GM03348 (cell line): ENCODE measurements at regions not wholly inside any gene's neighbourhood (a gene's known extent, or its start where the extent isn't known, plus 50 kb on each side); places are given as distances from the start of the nearest gene placed in this dataset.
"Not testable (repeated sequence)": the region's sequence is repeated elsewhere in the genome, so short reads cannot be mapped to it uniquely, and the experiment has no call there.

Source experiments
- DNase-seq: peaks from one replicate; pipeline ENCODE4 v3.0.0; 2012; ENCODE audit warnings: low spot score

DNA sequence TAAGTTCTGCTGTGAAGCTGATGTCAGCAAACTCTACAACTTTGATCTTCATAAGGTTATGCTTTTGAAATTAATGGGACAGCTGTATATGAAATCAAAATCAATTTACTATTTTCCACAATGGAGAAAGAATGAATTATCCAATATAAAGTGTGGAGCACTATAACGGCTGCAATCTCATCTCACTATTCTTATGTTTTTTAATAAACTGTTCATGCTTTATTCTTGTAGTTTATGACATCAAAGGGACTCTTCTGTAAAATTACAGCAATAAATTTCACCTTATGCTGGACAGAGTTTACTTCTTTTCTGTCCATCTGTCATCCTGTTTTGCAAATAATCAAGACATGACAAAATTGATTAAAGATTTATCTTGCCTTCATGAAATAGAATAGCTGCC lies 192.5 kb downstream of the TECRL start:
- no peak for DNase-seq

DNA sequence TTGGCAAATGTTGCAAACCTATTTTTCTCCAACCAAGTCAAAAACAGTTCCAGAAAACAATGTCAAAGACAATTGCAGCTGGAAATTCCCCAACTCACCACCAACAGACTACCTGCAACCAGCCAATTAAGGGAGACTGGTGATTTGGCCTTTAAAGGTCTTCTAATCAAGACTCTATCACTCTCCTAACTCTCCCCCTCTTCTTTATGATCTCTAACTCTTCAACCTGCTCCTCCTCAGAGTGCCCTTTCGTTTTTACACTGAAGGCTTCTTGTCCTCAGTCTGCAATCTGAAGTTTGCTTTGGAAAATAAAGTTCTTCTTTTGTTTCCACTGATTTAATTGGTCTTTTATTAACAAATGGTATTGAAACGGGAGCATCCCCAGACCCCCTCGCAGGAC lies 203.9 kb downstream of the TECRL start:
- DNase-seq, result no peak

DNA sequence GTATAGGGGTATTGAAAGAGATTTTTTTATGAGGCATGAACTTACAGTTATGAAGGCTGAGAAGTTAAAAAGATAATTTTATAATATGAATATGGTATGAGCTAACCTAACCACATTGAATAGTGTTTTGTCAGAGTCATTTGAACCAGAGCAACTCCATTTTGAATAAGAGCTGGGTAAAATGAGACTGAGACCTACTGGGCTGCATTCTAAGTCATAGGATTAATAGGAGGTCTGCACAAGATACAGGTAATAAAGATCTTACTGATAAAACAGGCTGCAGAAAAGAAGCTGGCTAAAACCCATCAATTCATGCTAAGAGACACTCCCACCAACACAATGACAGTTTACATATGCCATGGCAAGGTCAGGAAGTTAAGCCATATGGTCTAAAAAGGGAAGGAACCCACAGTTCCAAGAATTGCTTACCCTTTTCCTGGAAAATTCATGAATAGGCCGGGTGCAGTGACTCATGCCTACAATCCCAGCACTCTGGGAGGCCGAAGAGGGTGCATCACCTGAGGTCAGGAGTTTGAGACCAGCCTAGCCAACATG lies 209.2 kb downstream of the TECRL start:
- DNase-seq, result no peak

DNA sequence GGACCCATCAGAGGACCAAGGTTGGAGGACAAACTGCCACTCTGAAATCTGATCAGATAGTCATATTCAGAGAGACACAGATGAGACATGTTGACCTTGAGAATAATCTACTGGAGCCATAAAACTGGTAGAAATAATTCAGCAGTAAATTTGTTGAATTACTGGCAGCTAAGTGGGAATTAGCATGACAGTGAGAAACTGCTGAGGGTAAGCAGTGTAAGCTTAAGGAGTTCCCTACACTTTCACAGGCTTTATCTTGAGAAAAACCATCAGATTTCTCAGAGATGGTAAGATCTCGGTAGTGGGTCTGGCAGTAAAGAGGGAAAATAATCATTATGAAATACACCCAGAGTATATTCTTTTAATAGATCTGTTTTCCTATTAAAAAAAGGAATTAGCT lies 213.7 kb downstream of the TECRL start:
- DNase-seq, result no peak

DNA sequence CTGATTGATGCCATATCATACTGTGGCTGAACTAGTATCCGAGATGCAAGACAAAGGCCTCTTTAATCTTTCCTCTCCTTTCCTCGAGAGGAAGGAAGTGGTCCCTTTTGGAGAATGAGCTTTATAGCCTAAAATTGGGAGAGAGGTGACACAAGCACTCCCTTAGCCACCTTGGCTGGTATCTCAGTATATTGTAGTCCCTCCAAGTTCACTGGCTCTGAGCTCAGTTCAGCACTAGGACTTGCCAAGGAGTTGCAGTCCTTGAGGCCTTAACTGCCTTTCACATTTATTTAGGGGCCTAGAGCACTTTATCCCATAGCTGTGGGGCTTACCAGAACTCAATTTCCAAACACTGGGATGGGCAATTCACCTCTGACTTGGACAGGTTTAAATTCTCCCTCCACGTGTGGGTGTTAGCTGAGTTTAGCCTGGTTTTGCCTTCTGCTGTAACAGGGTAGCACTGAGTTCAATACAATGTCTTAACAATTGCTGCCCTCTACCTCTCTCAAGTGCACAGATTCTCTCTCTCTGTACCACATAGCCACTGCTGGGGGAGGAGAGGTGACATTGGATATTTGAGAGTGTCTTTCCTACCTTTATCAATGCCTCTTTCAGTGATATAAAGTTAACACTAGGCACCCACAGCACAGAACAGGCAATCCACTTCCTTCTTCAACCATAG lies 216.4 kb downstream of the TECRL start:
- no peak for DNase-seq

DNA sequence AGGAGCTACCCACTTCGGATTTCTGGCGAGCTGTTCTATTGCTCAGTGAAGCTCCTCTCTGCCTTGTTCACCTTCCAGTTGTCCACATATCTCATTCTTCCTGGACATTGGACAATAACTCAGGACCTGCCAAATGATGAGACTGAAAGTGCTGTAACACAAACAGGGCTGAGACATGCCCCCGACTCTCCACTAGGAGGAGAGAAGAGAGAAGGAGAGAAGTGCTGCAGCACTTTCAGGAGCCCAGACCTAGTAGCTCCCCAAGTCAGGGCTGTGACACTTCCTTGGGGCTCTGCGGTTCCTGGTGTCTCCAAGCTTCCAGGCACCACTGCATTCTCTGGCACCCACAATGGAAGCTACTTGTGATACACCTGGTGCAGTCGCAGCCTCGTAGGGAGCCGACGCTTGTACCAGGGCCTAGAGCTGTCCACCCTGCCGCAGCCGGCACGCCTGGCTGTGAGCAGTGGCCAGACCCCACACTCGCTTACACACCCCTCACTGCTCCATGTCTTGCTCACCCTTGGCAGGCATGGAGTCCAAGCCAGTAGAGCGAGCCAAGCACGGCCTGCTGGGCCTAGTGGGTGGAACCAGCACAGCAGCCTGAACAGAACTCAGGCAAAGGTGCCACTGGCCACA lies 234.9 kb downstream of the TECRL start:
- no peak for DNase-seq

DNA sequence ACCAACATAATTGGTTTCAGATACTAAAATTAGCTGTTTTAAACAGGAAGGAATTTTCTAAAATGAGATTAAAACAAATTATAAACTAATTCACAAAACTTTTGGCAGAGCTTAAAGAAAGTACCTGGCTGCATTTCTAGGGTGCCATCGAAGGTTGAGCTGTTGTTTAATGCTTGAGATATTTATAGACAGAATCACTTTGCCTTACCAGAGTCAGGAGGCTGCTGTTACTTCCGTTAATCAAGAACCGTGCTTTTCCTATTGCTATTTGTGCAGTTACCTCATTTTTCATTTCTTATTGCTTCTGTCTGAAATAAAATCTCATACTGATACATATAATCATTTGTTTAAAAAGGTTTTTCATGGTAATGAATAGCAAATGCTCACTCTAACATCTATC lies 242.9 kb downstream of the TECRL start:
- no peak for DNase-seq

GRCh38 chr4:64158648-64159326 lies 250.5 kb downstream of the TECRL start:
- DNase-seq, result peak; percentile 67

DNA sequence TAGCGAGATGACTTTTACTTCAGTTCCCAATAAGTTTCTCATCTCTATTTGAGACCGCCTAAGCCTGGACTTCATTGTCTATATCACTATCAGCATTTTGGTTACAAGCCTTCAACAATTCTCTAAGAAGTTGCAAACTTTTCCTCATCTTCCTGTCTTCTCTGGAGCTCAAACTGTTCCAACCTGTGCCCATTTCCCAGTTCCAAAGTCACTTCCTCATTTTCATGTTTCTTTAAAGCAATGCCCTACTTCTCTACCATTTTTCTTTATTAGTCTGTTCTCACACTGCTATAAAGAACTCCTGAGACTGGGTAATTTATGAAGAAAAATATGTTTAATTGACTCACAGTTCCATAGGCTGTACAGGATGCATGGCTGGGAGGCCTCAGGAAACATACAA lies 251.9 kb downstream of the TECRL start:
- no peak for DNase-seq

GRCh38 chr4:64156253-64156652 lies 253.0 kb downstream of the TECRL start:
- no peak for DNase-seq

GRCh38 chr4:64146030-64146429 lies 263.2 kb downstream of the TECRL start:
- DNase-seq, result no peak

DNA sequence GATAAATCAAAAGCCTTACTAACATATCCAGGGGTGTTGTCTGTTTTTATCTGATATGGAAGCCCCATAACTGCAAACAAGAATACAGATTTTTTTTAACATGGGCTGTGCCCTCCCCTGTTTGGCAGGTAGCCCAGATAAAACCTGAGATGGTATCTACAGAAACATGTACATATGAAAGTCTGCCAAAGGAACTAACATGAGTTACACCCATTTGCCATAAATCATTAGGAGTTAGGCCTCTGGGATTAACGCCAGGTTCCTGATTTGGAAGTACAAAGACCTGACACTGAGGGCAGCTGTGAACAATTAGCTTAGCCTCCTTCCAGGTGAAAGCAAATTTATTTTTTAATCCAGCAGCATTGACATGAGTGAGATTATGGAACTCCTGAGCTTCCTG lies 264.3 kb downstream of the TECRL start:
- no peak for DNase-seq

GRCh38 chr4:64130907-64131306 lies 278.3 kb downstream of the TECRL start:
- no peak for DNase-seq

DNA sequence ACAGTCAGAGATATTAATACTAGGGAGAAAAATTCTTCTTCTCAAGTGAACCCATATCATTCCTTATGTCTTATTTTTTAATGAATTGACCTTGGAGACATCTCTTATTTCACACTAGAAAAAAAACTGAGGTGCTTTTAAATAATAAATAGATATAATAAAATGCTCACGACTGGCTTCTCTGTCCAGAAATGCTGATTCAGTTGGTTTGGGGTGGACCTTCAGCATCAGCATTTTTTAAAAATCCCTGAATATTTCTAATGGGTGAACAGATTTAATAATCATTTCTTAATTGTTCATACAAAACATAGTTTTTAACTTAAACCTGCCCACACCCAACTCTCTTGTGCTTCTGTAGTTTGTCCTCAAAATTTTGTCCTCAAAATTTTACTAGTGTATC lies 283.9 kb downstream of the TECRL start:
- no peak for DNase-seq

DNA sequence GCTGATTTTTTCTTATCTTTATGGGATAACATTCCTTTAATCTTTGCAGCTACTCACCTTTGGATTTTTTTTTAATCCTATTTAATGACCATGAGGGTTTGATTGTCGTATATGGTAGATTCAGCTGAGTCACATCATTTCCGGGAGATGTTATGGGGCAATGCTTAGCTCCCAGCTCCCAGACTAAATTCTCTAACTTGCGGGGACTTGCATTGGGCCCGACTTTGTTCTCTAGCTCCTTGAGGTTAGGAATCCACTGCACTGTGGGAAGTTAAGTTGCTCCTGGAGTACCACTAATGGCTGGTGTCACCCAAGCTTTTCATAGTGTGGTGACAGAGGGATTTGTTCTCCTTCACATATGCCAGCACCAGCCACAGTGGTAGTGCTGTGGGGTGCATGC lies 287.4 kb downstream of the TECRL start:
- DNase-seq, result no peak

DNA sequence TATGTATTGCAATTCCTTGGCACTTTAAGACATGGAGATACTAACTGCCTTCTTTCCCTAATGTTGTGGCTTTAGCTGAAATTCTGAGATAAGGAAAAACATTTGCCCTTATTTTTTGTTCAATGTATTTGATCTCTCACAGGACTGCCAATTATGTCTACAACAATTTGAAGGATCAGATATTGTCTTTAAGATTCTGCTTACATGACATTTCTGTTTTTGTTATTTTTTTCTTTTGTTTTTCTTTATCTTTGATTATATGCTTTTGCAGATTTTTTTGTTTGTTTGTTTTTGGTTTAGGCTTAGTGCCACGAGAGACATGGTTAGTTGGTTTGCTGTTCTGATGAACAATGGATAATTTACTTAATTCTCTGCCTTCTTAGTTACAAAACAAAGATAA lies 303.3 kb downstream of the TECRL start:
- DNase-seq, result no peak

DNA sequence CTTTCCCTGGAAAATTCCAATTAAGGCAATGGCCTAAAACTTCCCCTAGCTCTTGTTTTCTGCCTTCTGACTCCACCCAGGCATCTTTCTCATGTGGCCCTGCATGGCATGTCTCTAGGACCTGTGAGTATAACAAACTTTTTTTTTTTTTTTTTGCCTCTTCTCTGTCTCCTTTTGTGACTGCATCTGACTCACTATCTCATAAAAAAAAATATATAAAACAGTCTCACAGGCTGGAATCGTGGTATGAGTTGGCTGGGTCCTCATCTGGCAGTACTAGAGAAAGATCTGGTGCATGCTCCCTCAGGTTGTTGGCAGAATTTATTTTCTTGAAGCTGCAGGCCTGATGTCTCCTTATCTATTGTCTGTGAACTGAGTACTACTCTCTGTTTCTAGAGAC lies 313.9 kb downstream of the TECRL start:
- DNase-seq, result no peak

DNA sequence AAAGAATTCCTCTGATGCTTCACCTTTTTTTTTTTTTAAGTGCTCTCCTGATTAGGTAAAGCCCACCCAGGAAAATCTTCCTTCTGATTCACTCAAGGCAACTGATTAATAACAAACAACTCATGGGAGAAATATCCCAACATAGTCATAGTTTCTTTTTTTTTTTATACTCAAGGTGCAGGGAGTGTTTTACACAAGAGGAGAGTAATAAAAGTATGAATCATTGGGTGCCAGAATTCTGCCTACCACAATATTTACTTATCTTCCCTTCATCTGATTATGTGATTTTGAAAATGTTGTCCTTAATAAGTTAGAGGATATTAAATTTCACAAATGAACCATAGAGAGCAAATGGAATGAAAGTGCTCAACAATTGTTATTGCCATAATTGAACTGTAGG lies 329.9 kb downstream of the TECRL start:
- DNase-seq, result no peak

- DNase-seq, result no peak
Measured at GRCh38 chr4:64068096-64068495, 341.2 kb downstream of the TECRL start.

- DNase-seq, result no peak
Measured at GRCh38 chr4:64062991-64063390, 346.3 kb downstream of the TECRL start.

DNA sequence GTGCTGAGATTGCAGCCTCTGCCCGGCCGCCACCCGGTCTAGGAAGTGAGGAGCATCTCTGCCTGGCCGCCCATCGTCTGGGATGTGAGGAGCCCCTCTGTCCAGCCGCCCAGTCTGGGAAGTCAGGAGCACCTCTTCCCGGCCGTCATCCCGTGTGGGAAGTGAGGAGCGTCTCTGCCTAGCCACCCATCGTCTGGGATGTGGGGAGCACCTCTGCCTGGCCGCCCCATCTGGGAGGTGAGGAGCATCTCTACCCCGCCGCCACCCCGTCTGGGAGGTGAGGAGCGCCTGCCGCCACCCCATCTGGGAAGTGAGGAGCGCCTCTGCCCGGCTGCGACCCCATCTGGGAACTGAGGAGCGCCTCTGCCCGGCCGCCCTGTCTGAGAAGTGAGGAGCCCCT lies 372.2 kb downstream of the TECRL start:
- DNase-seq, result not testable (repeated sequence)

GRCh38 chr4:64022560-64022959 lies 386.7 kb downstream of the TECRL start:
- DNase-seq, result no peak

DNA sequence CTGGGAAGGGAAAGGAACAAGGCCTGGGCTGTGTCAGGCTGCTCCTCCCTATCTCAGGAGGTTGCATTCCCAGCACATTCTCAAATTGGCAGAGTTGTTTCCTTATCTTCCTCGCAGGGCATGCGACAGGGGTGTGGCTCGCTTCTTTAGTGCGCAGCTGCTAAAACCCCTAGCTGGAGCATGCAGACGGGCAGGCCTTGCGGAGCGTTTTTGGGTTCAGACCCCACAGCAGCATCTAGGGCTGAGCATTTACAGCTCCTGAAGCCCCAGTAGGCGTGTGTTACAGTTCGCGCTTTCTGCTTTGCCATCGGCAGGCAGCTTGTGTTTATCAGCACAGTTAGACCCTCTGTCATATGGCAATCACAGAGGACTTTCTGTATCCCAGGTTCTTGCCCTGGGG lies 392.4 kb downstream of the TECRL start:
- no peak for DNase-seq
